Neural cell (in vitro differentiated cells): ENCODE measurements at regions not wholly inside any gene's neighbourhood (a gene's known extent, or its start where the extent isn't known, plus 50 kb on each side); places are given as distances from the start of the nearest gene placed in this dataset.

Experiments
- H2AFZ ChIP-seq: fragments of 200-600, 300-800 bp; sonication (generic), shearing (Covaris generic); 2 replicates; pipeline ENCODE4 v1.6.0; 2014; ENCODE audit warnings: low read depth, mild to moderate bottlenecking, antibody characterized with exemption, low read length, moderate library complexity
- H3F3A ChIP-seq: fragments of 200-600 bp; shearing (Covaris generic); 2 replicates; pipeline ENCODE4 v1.6.1; 2016; ENCODE audit warnings: mild to moderate bottlenecking, moderate library complexity, mixed read lengths, antibody characterized with exemption, low read length; ENCODE audit not compliant: insufficient read depth, poor library complexity, severe bottlenecking
- H3K27ac ChIP-seq: fragments of 200-600, 300-800 bp; sonication (generic), shearing (Covaris generic); 2 replicates; pipeline ENCODE4 v1.5.1; 2014; ENCODE audit warnings: mild to moderate bottlenecking, low read length, moderate library complexity
- H3K27me3 ChIP-seq: fragments of 300-800, 200-600 bp; sonication (generic), shearing (Covaris generic); 2 replicates; pipeline ENCODE4 v1.6.0; 2014; ENCODE audit warnings: mild to moderate bottlenecking, low read depth, low read length, moderate library complexity; ENCODE audit not compliant: insufficient read depth
- H3K36me3 ChIP-seq: fragments of 300-800, 200-600 bp; sonication (generic), shearing (Covaris generic); 2 replicates; pipeline ENCODE4 v1.5.1; 2014; ENCODE audit warnings: mild to moderate bottlenecking, antibody characterized with exemption, low read length, moderate library complexity; ENCODE audit not compliant: insufficient read depth
- H3K4me2 ChIP-seq: fragments of 300-800, 200-600 bp; sonication (generic), shearing (Covaris generic); 2 replicates; pipeline ENCODE4 v1.6.0; 2014; ENCODE audit warnings: mild to moderate bottlenecking, low read length
- H3K4me3 ChIP-seq: fragments of 300-800, 200-600 bp; sonication (generic), shearing (Covaris generic); 2 replicates; pipeline ENCODE4 v1.5.1; 2014; ENCODE audit warnings: mild to moderate bottlenecking, low read length, moderate library complexity
- H3K79me2 ChIP-seq: fragments of 200-600 bp; shearing (Covaris generic); replicated peaks from 2 replicates; pipeline ENCODE4 v1.6.0; 2014; ENCODE audit warnings: mild to moderate bottlenecking, low read length, moderate library complexity; ENCODE audit not compliant: insufficient read depth
- H3K9ac ChIP-seq: fragments of 300-800, 200-600 bp; sonication (generic), shearing (Covaris generic); 2 replicates; pipeline ENCODE4 v1.6.1; 2016; ENCODE audit warnings: mild to moderate bottlenecking, low read length, mixed read lengths
- H3K9me2 ChIP-seq: fragments of 200-600 bp; shearing (Covaris generic); 2 replicates; pipeline ENCODE4 v1.6.1; 2016; ENCODE audit warnings: mild to moderate bottlenecking, low read length, mixed read lengths; ENCODE audit not compliant: insufficient read depth
- H3K9me3 ChIP-seq: fragments of 200-600, 300-800 bp; sonication (generic), shearing (Covaris generic); 2 replicates; pipeline ENCODE4 v1.6.1; 2016; ENCODE audit warnings: mild to moderate bottlenecking, mixed run types, low read length, moderate library complexity, mixed read lengths
- H4K20me1 ChIP-seq: fragments of 200-600 bp; shearing (Covaris generic); 2 replicates; pipeline ENCODE4 v1.6.1; 2016; ENCODE audit warnings: mild to moderate bottlenecking, mixed run types; ENCODE audit not compliant: insufficient read depth
- EP300 ChIP-seq: fragments of 450-650 bp; conservative IDR thresholded peaks from 2 replicates; pipeline ENCODE4 v1.6.1; 2014; ENCODE audit warnings: antibody characterized with exemption, mild to moderate bottlenecking, moderate library complexity; ENCODE audit not compliant: poor library complexity, severe bottlenecking
- EZH2 ChIP-seq: fragments of 200-600, 300-800 bp; shearing (Covaris generic), sonication (generic); IDR thresholded peaks from 2 replicates; pipeline ENCODE4 v1.6.1; 2014; ENCODE audit warnings: antibody characterized with exemption, low read length, borderline replicate concordance, mild to moderate bottlenecking; ENCODE audit not compliant: insufficient read depth, poor library complexity, severe bottlenecking
- MXI1 ChIP-seq: fragments of 450-650 bp; conservative IDR thresholded peaks from 2 replicates; pipeline ENCODE4 v1.6.1; 2014; ENCODE audit warnings: antibody characterized with exemption, mild to moderate bottlenecking; ENCODE audit not compliant: poor library complexity, severe bottlenecking
- POLR2AphosphoS5 ChIP-seq: IDR thresholded peaks from 2 replicates; pipeline ENCODE4 v1.6.1; 2012
- RAD21 ChIP-seq: fragments of 450-650 bp; conservative IDR thresholded peaks from 2 replicates; pipeline ENCODE4 v1.6.1; 2014; ENCODE audit warnings: antibody characterized with exemption, mild to moderate bottlenecking, moderate library complexity
- REST ChIP-seq: IDR thresholded peaks from 2 replicates; pipeline ENCODE4 v1.6.1; 2012; ENCODE audit warnings: borderline replicate concordance
- SMC3 ChIP-seq: fragments of 450-650 bp; conservative IDR thresholded peaks from 2 replicates; pipeline ENCODE4 v1.6.1; 2014; ENCODE audit warnings: antibody characterized with exemption, mild to moderate bottlenecking, moderate library complexity; ENCODE audit not compliant: poor library complexity
- TAF1 ChIP-seq: IDR thresholded peaks from 2 replicates; pipeline ENCODE4 v1.6.1; 2012; ENCODE audit warnings: low read depth
- TF ChIP-seq, protein P1 (sequence below): fragments of 450-650 bp; IDR thresholded peaks from 2 replicates; pipeline ENCODE4 v1.5.1; 2014; ENCODE audit warnings: antibody characterized with exemption, mild to moderate bottlenecking, moderate library complexity; ENCODE audit not compliant: poor library complexity, severe bottlenecking

- Histone ChIP-seq H3K27me3 (no peaks in the 10 kb centered on the region), H3F3A (no peaks in the 10 kb centered on the region), H4K20me1 (no peaks in the 10 kb centered on the region), H3K36me3 (no peaks in the 10 kb centered on the region), H3K9me2 (no peaks in the 10 kb centered on the region), H2AFZ (no peak overlapping the region), H3K79me2 (no peaks in the 10 kb centered on the region), H3K27ac (no peak overlapping the region), H3K9me3 (no peaks in the 10 kb centered on the region), H3K9ac (no peak overlapping the region), H3K4me3 (no peak overlapping the region), H3K4me2 (no peak overlapping the region)
- TF ChIP-seq EZH2 (no peak), TAF1 (no peak), MXI1 (no peak), EP300 (no peak), SMC3 (no peak), POLR2AphosphoS5 (no peak), REST (no peak), RAD21 (no peak)
- TF ChIP-seq, protein P1, sequence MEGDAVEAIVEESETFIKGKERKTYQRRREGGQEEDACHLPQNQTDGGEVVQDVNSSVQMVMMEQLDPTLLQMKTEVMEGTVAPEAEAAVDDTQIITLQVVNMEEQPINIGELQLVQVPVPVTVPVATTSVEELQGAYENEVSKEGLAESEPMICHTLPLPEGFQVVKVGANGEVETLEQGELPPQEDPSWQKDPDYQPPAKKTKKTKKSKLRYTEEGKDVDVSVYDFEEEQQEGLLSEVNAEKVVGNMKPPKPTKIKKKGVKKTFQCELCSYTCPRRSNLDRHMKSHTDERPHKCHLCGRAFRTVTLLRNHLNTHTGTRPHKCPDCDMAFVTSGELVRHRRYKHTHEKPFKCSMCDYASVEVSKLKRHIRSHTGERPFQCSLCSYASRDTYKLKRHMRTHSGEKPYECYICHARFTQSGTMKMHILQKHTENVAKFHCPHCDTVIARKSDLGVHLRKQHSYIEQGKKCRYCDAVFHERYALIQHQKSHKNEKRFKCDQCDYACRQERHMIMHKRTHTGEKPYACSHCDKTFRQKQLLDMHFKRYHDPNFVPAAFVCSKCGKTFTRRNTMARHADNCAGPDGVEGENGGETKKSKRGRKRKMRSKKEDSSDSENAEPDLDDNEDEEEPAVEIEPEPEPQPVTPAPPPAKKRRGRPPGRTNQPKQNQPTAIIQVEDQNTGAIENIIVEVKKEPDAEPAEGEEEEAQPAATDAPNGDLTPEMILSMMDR, result no peak
Observed at GRCh38 chr10:10493833-10494232, 523.8 kb upstream of the CELF2 start.

DNA sequence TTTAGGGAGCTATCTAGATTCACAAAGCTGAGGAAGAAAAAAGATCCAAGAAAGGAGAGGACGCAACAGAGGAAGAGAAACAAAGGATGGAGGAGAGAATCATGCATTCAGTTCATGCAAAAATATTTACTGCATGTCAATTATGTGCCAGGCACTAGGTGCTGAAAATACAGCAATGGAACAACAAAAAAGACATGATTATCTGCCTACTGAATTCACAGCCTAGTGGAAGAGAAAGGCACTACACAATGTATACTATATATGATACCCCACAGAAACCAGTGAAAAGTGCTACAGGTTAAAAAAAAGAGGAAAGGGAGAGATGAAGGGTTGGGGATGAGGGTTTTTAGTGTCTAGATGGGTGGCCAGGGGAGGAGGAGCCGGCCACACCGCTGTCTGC lies 520.4 kb upstream of the CELF2 start:
- H3K36me3 ChIP-seq, result no peaks in the 10 kb centered on the region
- no peaks in the 10 kb centered on the region for H3K79me2 ChIP-seq
- TF ChIP-seq EZH2 (no peak), EP300 (no peak), TAF1 (no peak), SMC3 (no peak), POLR2AphosphoS5 (no peak), MXI1 (no peak), RAD21 (no peak), REST (no peak)
- TF ChIP-seq, protein P1, result no peak
- no peak overlapping the region for H2AFZ ChIP-seq
- no peak overlapping the region for H3K9ac ChIP-seq
- no peaks in the 10 kb centered on the region for H3K9me2 ChIP-seq
- H3K4me2 ChIP-seq, result no peak overlapping the region
- no peaks in the 10 kb centered on the region for H4K20me1 ChIP-seq
- no peak overlapping the region for H3K27ac ChIP-seq
- no peaks in the 10 kb centered on the region for H3K9me3 ChIP-seq
- H3K4me3 ChIP-seq, result no peak overlapping the region
- no peaks in the 10 kb centered on the region for H3F3A ChIP-seq
- H3K27me3 ChIP-seq, result no peaks in the 10 kb centered on the region
